ENCODE measurements at regions not wholly inside any gene's neighbourhood (a gene's known extent, or its start where the extent isn't known, plus 50 kb on each side); places are given as distances from the start of the nearest gene placed in this dataset.

- TF ChIP-seq ZNF274 (IDR thresholded peaks at IDR 0.05; ENCODE audit: low read depth, low read length) = no peak
- TF ChIP-seq SUZ12 (IDR thresholded peaks at IDR 0.05; ENCODE audit: extremely low read depth, insufficient read depth, insufficient read length) = no peak
- TF ChIP-seq YY1 (IDR thresholded peaks at IDR 0.05; ENCODE audit: insufficient read depth, insufficient read length) = no peak
Measured at GRCh38 chr5:57983426-57983825, 476.5 kb downstream of the PLK2 start.
